ENCODE measurements at regions not wholly inside any gene's neighbourhood (a gene's known extent, or its start where the extent isn't known, plus 50 kb on each side); places are given as distances from the start of the nearest gene placed in this dataset.

DNA sequence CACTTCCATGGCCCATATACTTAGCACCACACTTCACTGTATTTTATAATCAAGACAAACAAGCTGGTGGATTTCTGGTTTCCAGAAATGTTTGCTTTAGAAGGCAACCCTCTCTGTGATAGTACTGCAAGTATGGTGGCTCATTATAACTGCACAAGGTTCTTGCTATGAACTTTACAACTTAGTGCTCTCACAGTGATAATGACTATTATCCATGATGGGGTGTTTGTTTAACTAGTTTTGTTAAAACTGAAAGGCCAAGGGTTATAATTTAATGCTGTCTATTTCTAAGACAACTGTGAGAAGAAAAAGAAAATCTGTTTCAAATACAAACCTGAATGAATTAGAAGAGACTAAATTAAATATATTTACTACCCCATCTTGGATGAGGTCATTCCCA is 903.2 kb downstream of the ADGRL2 start:
- TF ChIP-seq, protein P1, sequence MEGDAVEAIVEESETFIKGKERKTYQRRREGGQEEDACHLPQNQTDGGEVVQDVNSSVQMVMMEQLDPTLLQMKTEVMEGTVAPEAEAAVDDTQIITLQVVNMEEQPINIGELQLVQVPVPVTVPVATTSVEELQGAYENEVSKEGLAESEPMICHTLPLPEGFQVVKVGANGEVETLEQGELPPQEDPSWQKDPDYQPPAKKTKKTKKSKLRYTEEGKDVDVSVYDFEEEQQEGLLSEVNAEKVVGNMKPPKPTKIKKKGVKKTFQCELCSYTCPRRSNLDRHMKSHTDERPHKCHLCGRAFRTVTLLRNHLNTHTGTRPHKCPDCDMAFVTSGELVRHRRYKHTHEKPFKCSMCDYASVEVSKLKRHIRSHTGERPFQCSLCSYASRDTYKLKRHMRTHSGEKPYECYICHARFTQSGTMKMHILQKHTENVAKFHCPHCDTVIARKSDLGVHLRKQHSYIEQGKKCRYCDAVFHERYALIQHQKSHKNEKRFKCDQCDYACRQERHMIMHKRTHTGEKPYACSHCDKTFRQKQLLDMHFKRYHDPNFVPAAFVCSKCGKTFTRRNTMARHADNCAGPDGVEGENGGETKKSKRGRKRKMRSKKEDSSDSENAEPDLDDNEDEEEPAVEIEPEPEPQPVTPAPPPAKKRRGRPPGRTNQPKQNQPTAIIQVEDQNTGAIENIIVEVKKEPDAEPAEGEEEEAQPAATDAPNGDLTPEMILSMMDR (IDR thresholded peaks at IDR 0.05; ENCODE audit: low read depth, low read length), result no peak
- in situ Hi-C loops (cut with HindIII; ENCODE audit: low sequenced_read_pairs), result no loop called here
- H3K4me3 ChIP-seq (ENCODE audit: low read depth, low read length), result no peak overlapping the region
- DNase-seq (ENCODE audit: low read depth, low spot score), result no peak

DNA sequence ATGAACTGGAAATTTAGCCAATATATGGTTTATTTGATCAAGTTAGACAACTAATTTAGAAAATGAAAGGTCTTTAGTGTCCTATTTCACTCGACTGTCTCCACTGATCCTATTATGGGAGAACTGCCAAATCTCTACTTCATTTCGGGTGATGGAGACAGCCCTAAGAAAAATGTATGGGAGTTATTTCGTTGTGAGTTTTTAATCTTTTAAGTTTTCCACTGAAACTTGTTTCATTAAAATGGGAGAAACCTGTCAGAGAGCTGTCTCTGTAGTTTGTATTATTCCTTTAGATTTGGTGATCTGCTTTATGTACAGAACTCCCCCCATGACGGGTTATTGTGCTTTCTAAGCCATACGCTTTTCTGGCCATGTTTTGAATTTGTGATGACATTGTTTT is 899.7 kb downstream of the ADGRL2 start:
- no peak for DNase-seq (ENCODE audit: low read depth, low spot score)
- H3K4me3 ChIP-seq (ENCODE audit: low read depth, low read length), result no peak overlapping the region
- TF ChIP-seq, protein P1 (IDR thresholded peaks at IDR 0.05; ENCODE audit: low read depth, low read length), result no peak
- in situ Hi-C loops (cut with HindIII; ENCODE audit: low sequenced_read_pairs), result no loop called here

GRCh38 chr1:82697965-82698364 is 897.2 kb downstream of the ADGRL2 start:
- in situ Hi-C loops (cut with HindIII; ENCODE audit: low sequenced_read_pairs), result no loop called here
- H3K4me3 ChIP-seq (ENCODE audit: low read depth, low read length), result no peak overlapping the region
- TF ChIP-seq, protein P1 (IDR thresholded peaks at IDR 0.05; ENCODE audit: low read depth, low read length), result no peak
- no peak for DNase-seq (ENCODE audit: low read depth, low spot score)

GRCh38 chr1:82695443-82695842 is 894.7 kb downstream of the ADGRL2 start:
- in situ Hi-C loops (cut with HindIII; ENCODE audit: low sequenced_read_pairs), result no loop called here
- DNase-seq (ENCODE audit: low read depth, low spot score), result peak; percentile 19
- TF ChIP-seq, protein P1 (IDR thresholded peaks at IDR 0.05; ENCODE audit: low read depth, low read length), result no peak
- no peak overlapping the region for H3K4me3 ChIP-seq (ENCODE audit: low read depth, low read length)

- no peak overlapping the region for H3K4me3 ChIP-seq (ENCODE audit: low read depth, low read length)
- no peak for DNase-seq (ENCODE audit: low read depth, low spot score)
- in situ Hi-C loops (cut with HindIII; ENCODE audit: low sequenced_read_pairs), result no loop called here
- TF ChIP-seq, protein P1 (IDR thresholded peaks at IDR 0.05; ENCODE audit: low read depth, low read length), result no peak
Observed at GRCh38 chr1:82690411-82690810, 889.7 kb downstream of the ADGRL2 start.

GRCh38 chr1:82689217-82689616 is 888.5 kb downstream of the ADGRL2 start:
- no peak for DNase-seq (ENCODE audit: low read depth, low spot score)
- in situ Hi-C loops (cut with HindIII; ENCODE audit: low sequenced_read_pairs), result no loop called here
- no peak overlapping the region for H3K4me3 ChIP-seq (ENCODE audit: low read depth, low read length)
- TF ChIP-seq, protein P1 (IDR thresholded peaks at IDR 0.05; ENCODE audit: low read depth, low read length), result no peak

- in situ Hi-C loops (cut with HindIII; ENCODE audit: low sequenced_read_pairs), result no loop called here
- H3K4me3 ChIP-seq (ENCODE audit: low read depth, low read length), result no peak overlapping the region
- DNase-seq (ENCODE audit: low read depth, low spot score), result no peak
- TF ChIP-seq, protein P1 (IDR thresholded peaks at IDR 0.05; ENCODE audit: low read depth, low read length), result no peak
Observed at GRCh38 chr1:82686774-82687173, 886.0 kb downstream of the ADGRL2 start.

Measured in astrocyte of the spinal cord (primary cell).